ENCODE measurements at regions not wholly inside any gene's neighbourhood (a gene's known extent, or its start where the extent isn't known, plus 50 kb on each side); places are given as distances from the start of the nearest gene placed in this dataset.

- Histone ChIP-seq H3K36me3 (peaks cover 0 to 6% (median 0%) of the 10 kb centered on the region in 3 donors), H3K4me3 (no peak overlapping the region), H3K27me3 (no peaks in the 10 kb centered on the region), H3K9me3 (no peaks in the 10 kb centered on the region), H3K27ac (no peak overlapping the region), H3K4me1 (no peaks in the 10 kb centered on the region)
- no peak for TF ChIP-seq CTCF (IDR thresholded peaks at IDR 0.05)
- no peak for DNase-seq
- intact Hi-C loops (cut with DNase I; ENCODE audit: low total_unique reads) = no loop called here
These were observed 171.2 kb downstream of the KLF13 start for GRCh38 chr15:31497838-31498237.

- no peak overlapping the region for H3K27ac ChIP-seq
- TF ChIP-seq CTCF (IDR thresholded peaks at IDR 0.05) = no peak
- intact Hi-C loops (cut with DNase I; ENCODE audit: low total_unique reads) = no loop called here
- no peaks in the 10 kb centered on the region for H3K27me3 ChIP-seq
- H3K36me3 ChIP-seq = peaks cover 0 to 6% (median 0%) of the 10 kb centered on the region in 3 donors
- H3K9me3 ChIP-seq = no peaks in the 10 kb centered on the region
- no peak for DNase-seq
- no peak overlapping the region for H3K4me3 ChIP-seq
- H3K4me1 ChIP-seq = no peaks in the 10 kb centered on the region
These were observed 171.7 kb downstream of the KLF13 start for GRCh38 chr15:31498329-31498728.

- Histone ChIP-seq H3K36me3 (peaks cover 0 to 6% (median 0%) of the 10 kb centered on the region in 3 donors), H3K27ac (no peak overlapping the region), H3K4me1 (no peaks in the 10 kb centered on the region), H3K9me3 (no peaks in the 10 kb centered on the region), H3K27me3 (no peaks in the 10 kb centered on the region), H3K4me3 (no peak overlapping the region)
- no peak for TF ChIP-seq CTCF (IDR thresholded peaks at IDR 0.05)
- intact Hi-C loops (cut with DNase I; ENCODE audit: low total_unique reads) = no loop called here
- DNase-seq = no peak
These were observed 172.1 kb downstream of the KLF13 start for GRCh38 chr15:31498756-31499155.

GRCh38 chr15:31499236-31499952, 172.8 kb downstream of the KLF13 start:
- Histone ChIP-seq H3K36me3 (peaks cover 0 to 6% (median 0%) of the 10 kb centered on the region in 3 donors), H3K4me1 (no peaks in the 10 kb centered on the region), H3K27me3 (no peaks in the 10 kb centered on the region), H3K4me3 (no peak overlapping the region), H3K9me3 (no peaks in the 10 kb centered on the region), H3K27ac (no peak overlapping the region)
- no peak for TF ChIP-seq CTCF (IDR thresholded peaks at IDR 0.05)
- intact Hi-C loops (cut with DNase I; ENCODE audit: low total_unique reads) = no loop called here
- no peak for DNase-seq

GRCh38 chr15:31499953-31500765, 173.5 kb downstream of the KLF13 start:
- H3K36me3 ChIP-seq = peaks cover 0 to 6% (median 0%) of the 10 kb centered on the region in 3 donors
- no peak for TF ChIP-seq CTCF (IDR thresholded peaks at IDR 0.05)
- DNase-seq = no peak
- no peak overlapping the region for H3K4me3 ChIP-seq
- intact Hi-C loops (cut with DNase I; ENCODE audit: low total_unique reads) = no loop called here
- no peaks in the 10 kb centered on the region for H3K27me3 ChIP-seq
- H3K4me1 ChIP-seq = no peaks in the 10 kb centered on the region
- no peaks in the 10 kb centered on the region for H3K9me3 ChIP-seq
- H3K27ac ChIP-seq = no peak overlapping the region

Data from tibial artery (tissue), 4 donors.